GM10248 (cell line): ENCODE measurements at regions not wholly inside any gene's neighbourhood (a gene's known extent, or its start where the extent isn't known, plus 50 kb on each side); places are given as distances from the start of the nearest gene placed in this dataset.

Experiments
- CTCF ChIA-PET: fragments of 300-600 bp; sonication (Branson Sonifier 250); formaldehyde crosslinking; extraction: SDS; loops from one replicate; lab custom pipeline; 2021; ENCODE audit warnings: antibody characterized with exemption; lab: Yijun Ruan, JAX
- POLR2A ChIA-PET: fragments of 350-650 bp; sonication (Branson Sonifier 250); formaldehyde crosslinking; extraction: SDS; loops from one replicate; lab custom pipeline; 2020; ENCODE audit warnings: antibody characterized with exemption; lab: Yijun Ruan, JAX
- DNase-seq: peaks from one replicate; pipeline ENCODE4 v3.0.0; 2012; ENCODE audit errors: extremely low spot score
- CTCF ChIP-seq: IDR thresholded peaks from 2 replicates; pipeline ENCODE4 v1.5.1; 2012; ENCODE audit warnings: mild to moderate bottlenecking, low read depth; ENCODE audit errors: extremely low read depth, missing control alignments, control extremely low read depth

GRCh38 chr5:175353926-175354325 lies 90.1 kb downstream of the DRD1 start:
- no peak for DNase-seq
- ChIA-PET CTCF (interaction anchor here (0.7 to 1.6 kb wide), 2 partner anchors 13 to 21 kb away, joined by 3 to 4 read pairs; no protein-coding TSS in a partner anchor), POLR2A (no interaction called here)
- no peak for TF ChIP-seq CTCF

GRCh38 chr5:175351897-175352590 lies 91.9 kb downstream of the DRD1 start:
- ChIA-PET CTCF (interaction anchor here (1.6 kb wide), 1 partner anchor 15 kb away, joined by 4 read pairs; no protein-coding TSS in a partner anchor), POLR2A (no interaction called here)
- DNase-seq = no peak
- no peak for TF ChIP-seq CTCF

- ChIA-PET CTCF (no interaction called here), POLR2A (no interaction called here)
- no peak for TF ChIP-seq CTCF
- DNase-seq = no peak
Observed at GRCh38 chr5:175351126-175351525, 92.9 kb downstream of the DRD1 start.

- ChIA-PET POLR2A (no interaction called here), CTCF (no interaction called here)
- no peak for DNase-seq
- TF ChIP-seq CTCF = no peak
Observed at GRCh38 chr5:175347931-175348330, 96.1 kb downstream of the DRD1 start.

GRCh38 chr5:175347027-175347426 lies 97.0 kb downstream of the DRD1 start:
- DNase-seq = no peak
- no peak for TF ChIP-seq CTCF
- POLR2A ChIA-PET = no interaction called here
- CTCF ChIA-PET = no interaction called here

- TF ChIP-seq CTCF = no peak
- DNase-seq = no peak
- CTCF ChIA-PET = interaction anchor here (1.5 kb wide), 1 partner anchor 10 kb away, joined by 4 read pairs; no protein-coding TSS in a partner anchor
Observed at GRCh38 chr5:175344331-175345195, 99.4 kb downstream of the DRD1 start.

More at GRCh38 chr5:175344331-175345195, 99.4 kb downstream of the DRD1 start:
- POLR2A ChIA-PET = no interaction called here
